H9 (cell line): ENCODE measurements at regions not wholly inside any gene's neighbourhood (a gene's known extent, or its start where the extent isn't known, plus 50 kb on each side); places are given as distances from the start of the nearest gene placed in this dataset.
"Not testable (repeated sequence)": the region's sequence is repeated elsewhere in the genome, so short reads cannot be mapped to it uniquely, and the experiment has no call there.

Source experiments
- DNase-seq: peaks from one replicate; pipeline ENCODE4 v3.0.0-alpha.2; 2017
- H2AFZ ChIP-seq: one replicate; pipeline ENCODE4 v1.6.1; 2013; ENCODE audit warnings: mild to moderate bottlenecking, low read length, control low read depth, moderate library complexity
- H2AK5ac ChIP-seq: 2 replicates; pipeline ENCODE4 v1.6.1; 2013; ENCODE audit warnings: low read length, control low read depth, mixed read lengths; ENCODE audit not compliant: insufficient read length
- H2BK120ac ChIP-seq: one replicate; pipeline ENCODE4 v1.6.1; 2013; ENCODE audit warnings: low read depth, mild to moderate bottlenecking, low read length, control low read depth, inconsistent platforms; ENCODE audit not compliant: poor library complexity, severe bottlenecking
- H2BK12ac ChIP-seq: 2 replicates; pipeline ENCODE4 v1.6.1; 2013; ENCODE audit warnings: low read length, control low read depth, mixed read lengths, low read depth; ENCODE audit not compliant: insufficient read length
- H2BK15ac ChIP-seq: 2 replicates; pipeline ENCODE4 v1.6.1; 2013; ENCODE audit warnings: low read depth, low read length, control low read depth
- H2BK20ac ChIP-seq: one replicate; pipeline ENCODE4 v1.6.1; 2013; ENCODE audit warnings: low read depth, mild to moderate bottlenecking, low read length, control low read depth, inconsistent platforms; ENCODE audit not compliant: poor library complexity, severe bottlenecking
- H2BK5ac ChIP-seq: 2 replicates; pipeline ENCODE4 v1.6.1; 2013; ENCODE audit warnings: low read length, control low read depth, mixed read lengths; ENCODE audit not compliant: insufficient read length
- H3K14ac ChIP-seq: 2 replicates; pipeline ENCODE4 v1.6.1; 2013; ENCODE audit warnings: low read length, control low read depth; ENCODE audit not compliant: insufficient read depth
- H3K18ac ChIP-seq: 2 replicates; pipeline ENCODE4 v1.6.1; 2013; ENCODE audit warnings: low read depth, mild to moderate bottlenecking, mixed read lengths, low read length, control low read depth; ENCODE audit not compliant: insufficient read length
- H3K23ac ChIP-seq: 2 replicates; pipeline ENCODE4 v1.6.1; 2013; ENCODE audit warnings: low read length, control low read depth, mixed read lengths, low read depth; ENCODE audit not compliant: insufficient read length
- H3K23me2 ChIP-seq: 2 replicates; pipeline ENCODE4 v1.6.1; 2013; ENCODE audit warnings: low read depth, mild to moderate bottlenecking, mixed read lengths, low read length, control low read depth; ENCODE audit not compliant: insufficient read length, poor library complexity, severe bottlenecking
- H3K27ac ChIP-seq: 2 replicates; pipeline ENCODE4 v1.5.1; 2013; ENCODE audit warnings: low read length, control low read depth, mixed read lengths, low read depth; ENCODE audit not compliant: insufficient read length
- H3K27me3 ChIP-seq: 2 replicates; pipeline ENCODE4 v1.6.1; 2013; ENCODE audit warnings: low read length, control low read depth, inconsistent platforms; ENCODE audit not compliant: insufficient read depth
- H3K4ac ChIP-seq: 2 replicates; pipeline ENCODE4 v1.6.1; 2013; ENCODE audit warnings: low read depth, mild to moderate bottlenecking, control low read depth, inconsistent platforms, low read length, moderate library complexity
- H3K4me1 ChIP-seq: 2 replicates; pipeline ENCODE4 v1.6.1; 2013; ENCODE audit warnings: low read length, control low read depth, inconsistent platforms; ENCODE audit not compliant: insufficient read depth
- H3K4me2 ChIP-seq: 2 replicates; pipeline ENCODE4 v1.6.1; 2013; ENCODE audit warnings: low read length, control low read depth, mixed read lengths; ENCODE audit not compliant: insufficient read length, insufficient read depth
- H3K56ac ChIP-seq: 2 replicates; pipeline ENCODE4 v1.6.1; 2013; ENCODE audit warnings: low read depth, mild to moderate bottlenecking, mixed read lengths, low read length, control low read depth; ENCODE audit not compliant: insufficient read length
- H3K79me1 ChIP-seq: 2 replicates; pipeline ENCODE4 v1.6.1; 2013; ENCODE audit warnings: low read depth, mild to moderate bottlenecking, moderate library complexity, low read length, control low read depth, inconsistent platforms; ENCODE audit not compliant: insufficient read depth, poor library complexity, severe bottlenecking
- H3K79me2 ChIP-seq: 2 replicates; pipeline ENCODE4 v1.6.1; 2013; ENCODE audit warnings: low read length, control low read depth, inconsistent platforms; ENCODE audit not compliant: insufficient read depth
- H3K9ac ChIP-seq: 2 replicates; pipeline ENCODE4 v1.6.1; 2013; ENCODE audit warnings: low read length, control low read depth, mixed read lengths; ENCODE audit not compliant: insufficient read length; ENCODE audit errors: extremely low read depth
- H3K9me3 ChIP-seq: one replicate; pipeline ENCODE4 v1.6.1; 2013; ENCODE audit warnings: low read depth, low read length, inconsistent platforms; ENCODE audit not compliant: control insufficient read depth
- H3T11ph ChIP-seq: one replicate; pipeline ENCODE4 v1.6.1; 2013; ENCODE audit warnings: mild to moderate bottlenecking, low read length, control low read depth, inconsistent platforms
- H4K20me1 ChIP-seq: one replicate; pipeline ENCODE4 v1.6.1; 2013; ENCODE audit not compliant: control insufficient read depth, insufficient read length, insufficient read depth
- H4K5ac ChIP-seq: 2 replicates; pipeline ENCODE4 v1.6.1; 2013; ENCODE audit warnings: low read depth, mild to moderate bottlenecking, mixed read lengths, low read length, control low read depth; ENCODE audit not compliant: insufficient read length
- H4K8ac ChIP-seq: replicated peaks from 2 replicates; pipeline ENCODE4 v1.6.1; 2013; ENCODE audit warnings: low read length, control low read depth, mixed read lengths, low read depth; ENCODE audit not compliant: insufficient read length
- H4K91ac ChIP-seq: 2 replicates; pipeline ENCODE4 v1.6.1; 2013; ENCODE audit warnings: low read depth, mild to moderate bottlenecking, moderate library complexity, mixed read lengths, low read length, control low read depth; ENCODE audit not compliant: insufficient read length
- H3K27ac Mint-ChIP-seq, 3 experiments: 2 replicates in 2 of 3; 3 replicates in 1 of 3; pipeline ENCODE4 v1.8.0; 2020 to 2021; ENCODE audit warnings: mixed read lengths in 3 of 3, mild to moderate bottlenecking in 1 of 3, moderate library complexity in 1 of 3
- H3K27me3 Mint-ChIP-seq: 2 replicates; pipeline ENCODE4 v1.8.0; 2021; ENCODE audit warnings: low read depth, mild to moderate bottlenecking, moderate library complexity, mixed read lengths
- H3K36me3 Mint-ChIP-seq, 3 experiments: 2 replicates in 2 of 3; 3 replicates in 1 of 3; pipeline ENCODE4 v1.8.0; 2020 to 2021; ENCODE audit warnings: low read depth in 3 of 3, mixed read lengths in 3 of 3; ENCODE audit not compliant: insufficient read depth in 1 of 3
- H3K4me1 Mint-ChIP-seq, 2 experiments: 2 replicates each; pipeline ENCODE4 v1.8.0; 2020; ENCODE audit warnings: mixed read lengths in 2 of 2
- H3K4me3 Mint-ChIP-seq, 2 experiments: 2 replicates in 1 of 2; 3 replicates in 1 of 2; pipeline ENCODE4 v1.8.0; 2020 to 2021; ENCODE audit warnings: mild to moderate bottlenecking in 2 of 2, mixed read lengths in 2 of 2, moderate library complexity in 1 of 2
- H3K9me3 Mint-ChIP-seq, 2 experiments: 2 replicates in 1 of 2; 3 replicates in 1 of 2; pipeline ENCODE4 v1.8.0; 2020; ENCODE audit warnings: mild to moderate bottlenecking in 2 of 2, mixed read lengths in 2 of 2, moderate library complexity in 1 of 2
- WGBS: extraction: QIAGEN DNeasy Blood & Tissue Kit; methylation state at CpG from one replicate; pipeline ENCODE4 v1.1.7; 2013; ENCODE audit warnings: missing lambda C conversion rate, low lambda C conversion rate, mixed read lengths; ENCODE audit not compliant: insufficient read length; ENCODE audit errors: extremely low coverage; 5-methylcytosine and 5-hydroxymethylcytosine counted together
- TF ChIP-seq, protein P1 (sequence below): fragments of 200-600 bp; sonication (generic); conservative IDR thresholded peaks from 3 replicates; pipeline ENCODE4 v1.8.0; 2021; ENCODE audit warnings: antibody characterized with exemption, mild to moderate bottlenecking

DNA sequence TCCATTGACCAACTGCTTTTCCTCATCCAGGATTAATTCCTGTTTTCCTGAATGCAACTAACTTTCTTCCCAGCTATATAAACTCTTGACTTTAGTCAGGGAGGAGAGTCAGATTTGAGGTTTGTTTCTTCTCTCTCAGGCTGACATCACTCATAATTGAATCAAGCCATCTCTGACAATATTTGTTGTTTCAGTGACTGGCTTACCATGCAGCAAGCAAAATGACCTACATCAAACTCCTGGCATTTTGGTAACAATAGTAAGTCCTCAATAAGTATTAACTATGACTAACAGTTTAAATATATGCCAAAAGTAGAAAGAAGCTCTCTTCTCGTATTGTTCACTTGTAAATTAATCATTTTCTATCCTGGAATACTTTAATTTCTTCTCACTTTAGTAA lies 625.7 kb upstream of the KCND2 start:
- DNase-seq = no peak
- Mint-ChIP-seq H3K9me3 (peaks cover 0 to 16% of the 10 kb centered on the region in 2 experiments; a peak in 4 of 5 replicates), H3K36me3 (peaks cover 0 to 5% (median 4%) of the 10 kb centered on the region in 3 experiments; a peak in 3 of 7 replicates), H3K27ac (no peak overlapping the region), H3K27me3 (no peaks in the 10 kb centered on the region), H3K4me1 (no peaks in the 10 kb centered on the region), H3K4me3 (no peak overlapping the region)
- Histone ChIP-seq H3K4me1 (no peaks in the 10 kb centered on the region), H3K27ac (no peak overlapping the region), H3K4ac (no peak overlapping the region), H2BK15ac (no peak overlapping the region), H4K20me1 (no peaks in the 10 kb centered on the region), H3K23ac (no peak overlapping the region), H3K9me3 (no peaks in the 10 kb centered on the region), H3K4me2 (no peak overlapping the region), H3K9ac (no peak overlapping the region), H2BK20ac (no peak overlapping the region), H3K27me3 (no peaks in the 10 kb centered on the region), H4K91ac (no peak overlapping the region), H3K14ac (no peak overlapping the region), H3K18ac (no peak overlapping the region), H2BK12ac (no peak overlapping the region), H3K56ac (no peak overlapping the region), H2AFZ (no peak overlapping the region), H2BK5ac (no peak overlapping the region), H2AK5ac (no peak overlapping the region), H3K79me2 (no peaks in the 10 kb centered on the region), H3T11ph (no peak overlapping the region), H4K8ac (no peak overlapping the region), H2BK120ac (no peak overlapping the region), H4K5ac (no peak overlapping the region), H3K79me1 (no peaks in the 10 kb centered on the region), H3K23me2 (no peaks in the 10 kb centered on the region)
- WGBS = no CpG with 5 or more reads among the region's 1 CpG
- TF ChIP-seq, protein P1, sequence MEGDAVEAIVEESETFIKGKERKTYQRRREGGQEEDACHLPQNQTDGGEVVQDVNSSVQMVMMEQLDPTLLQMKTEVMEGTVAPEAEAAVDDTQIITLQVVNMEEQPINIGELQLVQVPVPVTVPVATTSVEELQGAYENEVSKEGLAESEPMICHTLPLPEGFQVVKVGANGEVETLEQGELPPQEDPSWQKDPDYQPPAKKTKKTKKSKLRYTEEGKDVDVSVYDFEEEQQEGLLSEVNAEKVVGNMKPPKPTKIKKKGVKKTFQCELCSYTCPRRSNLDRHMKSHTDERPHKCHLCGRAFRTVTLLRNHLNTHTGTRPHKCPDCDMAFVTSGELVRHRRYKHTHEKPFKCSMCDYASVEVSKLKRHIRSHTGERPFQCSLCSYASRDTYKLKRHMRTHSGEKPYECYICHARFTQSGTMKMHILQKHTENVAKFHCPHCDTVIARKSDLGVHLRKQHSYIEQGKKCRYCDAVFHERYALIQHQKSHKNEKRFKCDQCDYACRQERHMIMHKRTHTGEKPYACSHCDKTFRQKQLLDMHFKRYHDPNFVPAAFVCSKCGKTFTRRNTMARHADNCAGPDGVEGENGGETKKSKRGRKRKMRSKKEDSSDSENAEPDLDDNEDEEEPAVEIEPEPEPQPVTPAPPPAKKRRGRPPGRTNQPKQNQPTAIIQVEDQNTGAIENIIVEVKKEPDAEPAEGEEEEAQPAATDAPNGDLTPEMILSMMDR = no peak

DNA sequence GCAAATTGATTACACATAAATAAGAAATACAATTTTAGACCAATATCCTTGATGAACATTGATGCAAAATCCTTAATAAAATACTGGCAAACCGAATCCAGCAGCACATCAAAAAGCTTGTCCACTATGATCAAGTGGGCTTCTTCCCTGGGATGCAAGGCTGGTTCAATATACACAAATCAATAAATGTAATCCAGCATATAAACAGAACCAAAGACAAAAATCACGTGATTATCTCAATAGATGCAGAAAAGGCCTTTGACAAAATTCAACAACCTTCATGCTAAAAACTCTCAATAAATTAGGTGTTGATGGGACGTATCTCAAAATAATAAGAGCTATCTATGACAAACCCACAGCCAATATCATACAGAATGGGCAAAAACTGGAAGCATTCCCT lies 624.2 kb upstream of the KCND2 start:
- H3K9me3 Mint-ChIP-seq = peaks cover 0 to 17% of the 10 kb centered on the region in 2 experiments; a peak in 4 of 5 replicates
- H3K4ac ChIP-seq, H3K9ac ChIP-seq, H3K4me2 ChIP-seq, DNase-seq, H4K20me1 ChIP-seq, H3K56ac ChIP-seq, H3K36me3 Mint-ChIP-seq, H3K79me2 ChIP-seq, H3T11ph ChIP-seq, H3K27me3 ChIP-seq, H3K9me3 ChIP-seq, H4K5ac ChIP-seq, H3K23me2 ChIP-seq, H2AFZ ChIP-seq, H4K8ac ChIP-seq, H2BK120ac ChIP-seq, H4K91ac ChIP-seq, H3K14ac ChIP-seq, H3K18ac ChIP-seq, H3K4me1 ChIP-seq, H3K27ac Mint-ChIP-seq, H3K79me1 ChIP-seq, H2BK12ac ChIP-seq, H2BK15ac ChIP-seq, H2BK20ac ChIP-seq, H3K23ac ChIP-seq, H3K4me1 Mint-ChIP-seq, H2AK5ac ChIP-seq, H2BK5ac ChIP-seq, H3K4me3 Mint-ChIP-seq, H3K27ac ChIP-seq, H3K27me3 Mint-ChIP-seq: not testable (repeated sequence)
- WGBS = no CpG with 5 or more reads among the region's 3 CpGs
